ENCODE measurements at regions not wholly inside any gene's neighbourhood (a gene's known extent, or its start where the extent isn't known, plus 50 kb on each side); places are given as distances from the start of the nearest gene placed in this dataset.

GRCh38 chr13:67367399-67367798 lies 137.3 kb upstream of the PCDH9 start:
- Histone ChIP-seq H3K23ac (ENCODE audit: insufficient read length) (no peak overlapping the region), H3K18ac (ENCODE audit: extremely low read depth, low read length) (no peak overlapping the region), H3K4me2 (ENCODE audit: insufficient read depth in 1 of 2, low read depth in 2 of 2, low read length in 2 of 2) (no peak overlapping the region), H4K20me1 (replicated peaks in 1 of 2; ENCODE audit: control insufficient read depth in 1 of 2, insufficient read depth in 2 of 2, low read length in 2 of 2) (no peaks in the 10 kb centered on the region), H4K8ac (ENCODE audit: extremely low read depth, insufficient read depth, low read length) (no peak overlapping the region), H3K14ac (ENCODE audit: insufficient read length) (no peak overlapping the region), H3K9me3 (ENCODE audit: insufficient read depth in 2 of 2, low read depth in 1 of 2, low read length in 1 of 2) (no peaks in the 10 kb centered on the region), H2BK12ac (ENCODE audit: low read depth, low read length) (no peak overlapping the region), H3K4ac (replicated peaks; ENCODE audit: insufficient read length, low read depth, low read length) (no peak overlapping the region), H3K36me3 (ENCODE audit: control insufficient read depth in 2 of 4, insufficient read depth in 4 of 4, low read length in 3 of 4) (no peaks in the 10 kb centered on the region), H2BK5ac (ENCODE audit: low read depth, low read length) (no peak overlapping the region), H3K4me3 (ENCODE audit: extremely low read depth in 1 of 4, insufficient read depth in 2 of 4, low read depth in 3 of 4, low read length in 4 of 4) (no peak overlapping the region), H3K79me2 (ENCODE audit: control insufficient read depth in 1 of 2, insufficient read depth in 2 of 2, low read length in 2 of 2) (no peaks in the 10 kb centered on the region), H3K9ac (replicated peaks in 1 of 4; ENCODE audit: extremely low read depth in 1 of 4, low read depth in 3 of 4, low read length in 3 of 4) (no peak overlapping the region), H4K5ac (ENCODE audit: insufficient read length, low read depth, low read length) (no peak overlapping the region), H3K23me2 (ENCODE audit: low read depth, low read length) (no peaks in the 10 kb centered on the region), H3K79me1 (ENCODE audit: low read depth, low read length) (no peaks in the 10 kb centered on the region), H3K27me3 (replicated peaks in 1 of 4; ENCODE audit: control insufficient read depth in 3 of 4, extremely low read depth in 1 of 4, insufficient read depth in 3 of 4, low read length in 3 of 4) (no peaks in the 10 kb centered on the region), H4K91ac (replicated peaks; ENCODE audit: insufficient read length, low read length) (no peak overlapping the region), H3K27ac (ENCODE audit: low read depth, low read length) (no peak overlapping the region), H2AFZ (ENCODE audit: low read length) (no peak overlapping the region), H3K56ac (replicated peaks; ENCODE audit: insufficient read length, low read depth, low read length) (no peak overlapping the region), H2AK5ac (ENCODE audit: low read depth, low read length) (no peak overlapping the region), H2BK20ac (ENCODE audit: low read length) (no peak overlapping the region), H3K4me1 (replicated peaks in 1 of 4; ENCODE audit: control insufficient read depth in 3 of 4, insufficient read depth in 4 of 4, low read length in 3 of 4) (no peaks in the 10 kb centered on the region), H2BK15ac (ENCODE audit: low read length) (no peak overlapping the region), H2BK120ac (replicated peaks; ENCODE audit: low read depth, low read length) (no peak overlapping the region)
- DNase-seq (ENCODE audit: low read depth in 1 of 2, low spot score in 2 of 2) (no peak), FAIRE-seq (no peak)
- ChIA-PET CTCF (ENCODE audit: partially characterized antibody) (interaction anchor here (1.1 to 1.7 kb wide), 2 partner anchors 13 to 112 kb away, joined by 3 to 4 read pairs; no protein-coding TSS in a partner anchor), POLR2A (ENCODE audit: partially characterized antibody) (no interaction called here)
- WGBS, 2 experiments (ENCODE audit: extremely low coverage in 1 of 2, insufficient coverage in 1 of 2, insufficient read length in 1 of 2, insufficient replicate concordance in 2 of 2, low coverage in 1 of 2, low lambda C conversion rate in 2 of 2, missing lambda C conversion rate in 1 of 2), result 95% methylated on average over 1 of the region's 1 CpG; no CpG with 5 or more reads in 1 of the 2 experiments
- TF ChIP-seq CBX8 (IDR thresholded peaks at IDR 0.05; ENCODE audit: borderline replicate concordance, low read depth, low read length) (no peak), BCL11A (IDR thresholded peaks at IDR 0.05; ENCODE audit: low read depth in 2 of 2, low read length in 2 of 2) (no peak), USF2 (IDR thresholded peaks at IDR 0.05; ENCODE audit: low read length) (no peak), SP4 (IDR thresholded peaks at IDR 0.05; ENCODE audit: low read length) (no peak), HDAC6 (IDR thresholded peaks at IDR 0.05; ENCODE audit: low read depth, low read length) (no peak), SP2 (IDR thresholded peaks at IDR 0.05; ENCODE audit: low read length) (no peak)

All from H1 (cell line).